ENCODE measurements at regions not wholly inside any gene's neighbourhood (a gene's known extent, or its start where the extent isn't known, plus 50 kb on each side); places are given as distances from the start of the nearest gene placed in this dataset.

- no peaks in the 10 kb centered on the region for H3K36me3 ChIP-seq (ENCODE audit: control insufficient read depth, insufficient read depth, low read length)
- DNase-seq (ENCODE audit: low read depth), result no peak
- no peaks in the 10 kb centered on the region for H3K27me3 ChIP-seq (ENCODE audit: control insufficient read depth, insufficient read depth, low read length)
- TF ChIP-seq CTCF (IDR thresholded peaks at IDR 0.05; ENCODE audit: insufficient read depth, low read depth, low read length), result no peak
- H3K4me3 ChIP-seq (ENCODE audit: low read depth, low read length), result no peak overlapping the region
- CTCF ChIA-PET, result no interaction called here
- POLR2A ChIA-PET, result no interaction called here
Measured at GRCh38 chr5:120994112-120994511, 530.0 kb downstream of the PRR16 start.

- no peak for DNase-seq (ENCODE audit: low read depth)
- ChIA-PET CTCF (no interaction called here), POLR2A (no interaction called here)
- Histone ChIP-seq H3K36me3 (ENCODE audit: control insufficient read depth, insufficient read depth, low read length) (no peaks in the 10 kb centered on the region), H3K27me3 (ENCODE audit: control insufficient read depth, insufficient read depth, low read length) (no peaks in the 10 kb centered on the region), H3K4me3 (ENCODE audit: low read depth, low read length) (no peak overlapping the region)
- TF ChIP-seq CTCF (IDR thresholded peaks at IDR 0.05; ENCODE audit: insufficient read depth, low read depth, low read length), result no peak
Measured at GRCh38 chr5:120999550-120999949, 535.5 kb downstream of the PRR16 start.

GRCh38 chr5:121006217-121006616 is 542.1 kb downstream of the PRR16 start:
- H3K36me3 ChIP-seq (ENCODE audit: control insufficient read depth, insufficient read depth, low read length), result no peaks in the 10 kb centered on the region
- CTCF ChIA-PET, result no interaction called here
- H3K27me3 ChIP-seq (ENCODE audit: control insufficient read depth, insufficient read depth, low read length), result no peaks in the 10 kb centered on the region
- DNase-seq (ENCODE audit: low read depth), result no peak
- POLR2A ChIA-PET, result no interaction called here
- TF ChIP-seq CTCF (IDR thresholded peaks at IDR 0.05; ENCODE audit: insufficient read depth, low read depth, low read length), result no peak
- H3K4me3 ChIP-seq (ENCODE audit: low read depth, low read length), result no peak overlapping the region

- no peaks in the 10 kb centered on the region for H3K36me3 ChIP-seq (ENCODE audit: control insufficient read depth, insufficient read depth, low read length)
- CTCF ChIA-PET, result no interaction called here
- no peak for TF ChIP-seq CTCF (IDR thresholded peaks at IDR 0.05; ENCODE audit: insufficient read depth, low read depth, low read length)
- POLR2A ChIA-PET, result no interaction called here
- no peak for DNase-seq (ENCODE audit: low read depth)
- H3K27me3 ChIP-seq (ENCODE audit: control insufficient read depth, insufficient read depth, low read length), result no peaks in the 10 kb centered on the region
- no peak overlapping the region for H3K4me3 ChIP-seq (ENCODE audit: low read depth, low read length)
Measured at GRCh38 chr5:121008041-121008440, 543.9 kb downstream of the PRR16 start.

- CTCF ChIA-PET, result interaction anchor here (0.9 kb wide), 1 partner anchor 11 kb away, joined by 4 read pairs; no protein-coding TSS in a partner anchor
- DNase-seq (ENCODE audit: low read depth), result no peak
Measured at GRCh38 chr5:121009058-121009457, 545.0 kb downstream of the PRR16 start.

More at GRCh38 chr5:121009058-121009457, 545.0 kb downstream of the PRR16 start:
- no peaks in the 10 kb centered on the region for H3K27me3 ChIP-seq (ENCODE audit: control insufficient read depth, insufficient read depth, low read length)
- H3K36me3 ChIP-seq (ENCODE audit: control insufficient read depth, insufficient read depth, low read length), result no peaks in the 10 kb centered on the region
- H3K4me3 ChIP-seq (ENCODE audit: low read depth, low read length), result no peak overlapping the region
- no peak for TF ChIP-seq CTCF (IDR thresholded peaks at IDR 0.05; ENCODE audit: insufficient read depth, low read depth, low read length)
- POLR2A ChIA-PET, result no interaction called here
